Stimulated activated naive CD8-positive, alpha-beta T cell treated with anti-CD3 and anti-CD28 coated beads, Interleukin-15, amount 100 ng/mL, for 72 hours (primary cell): ENCODE measurements at regions not wholly inside any gene's neighbourhood (a gene's known extent, or its start where the extent isn't known, plus 50 kb on each side); places are given as distances from the start of the nearest gene placed in this dataset.

Experiments used
- ATAC-seq: fragments of 150-1000 bp; cut with Tn5 transposase; 2 replicates; pipeline ENCODE4 v1.10.0; 2021; ENCODE audit warnings: mild to moderate bottlenecking, moderate library complexity
- DNase-seq, 2 donors: peaks; one replicate each; pipeline ENCODE4 v3.0.0; 2021 to 2022
- H3K27ac Mint-ChIP-seq, 2 donors: one replicate each; pipeline ENCODE4 v1.8.0; 2022; ENCODE audit warnings: mild to moderate bottlenecking in 2 of 2, mixed read lengths in 2 of 2, moderate library complexity in 2 of 2
- H3K27me3 Mint-ChIP-seq: one replicate; pipeline ENCODE4 v1.8.0; 2022; ENCODE audit warnings: mixed read lengths
- H3K4me1 Mint-ChIP-seq: one replicate; pipeline ENCODE4 v1.8.0; 2022; ENCODE audit warnings: mild to moderate bottlenecking, mixed read lengths
- H3K4me3 Mint-ChIP-seq, 2 donors: one replicate each; pipeline ENCODE4 v1.8.0; 2022; ENCODE audit warnings: mild to moderate bottlenecking in 2 of 2, mixed read lengths in 2 of 2, moderate library complexity in 1 of 2
- H3K9me3 Mint-ChIP-seq, 2 donors: one replicate each; pipeline ENCODE4 v1.8.0; 2022; ENCODE audit warnings: mixed read lengths in 2 of 2

DNA sequence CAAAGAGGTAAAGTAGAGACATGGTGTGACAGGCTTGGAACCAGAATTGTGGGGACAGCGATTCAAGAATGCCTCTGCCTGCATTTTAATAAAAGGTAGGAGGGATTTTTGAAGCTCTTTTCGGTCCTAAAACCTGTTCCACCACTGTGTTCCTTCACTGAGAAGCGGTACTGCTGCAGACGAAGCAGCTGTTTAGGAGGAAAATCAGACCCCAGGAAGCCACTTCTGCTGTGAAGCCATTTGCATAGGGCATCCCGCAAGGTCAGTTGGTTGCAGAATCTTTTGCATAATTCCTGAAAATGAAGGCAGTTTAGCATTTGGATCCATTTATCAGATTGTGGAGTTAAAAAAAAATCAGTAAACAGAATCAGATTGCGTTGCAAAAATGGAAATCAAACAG is 183.3 kb upstream of the PRKCQ start:
- Mint-ChIP-seq H3K4me1 (no peaks in the 10 kb centered on the region), H3K4me3 (no peak overlapping the region), H3K27ac (no peak overlapping the region), H3K27me3 (peaks cover 34% of the 10 kb centered on the region), H3K9me3 (no peaks in the 10 kb centered on the region)
- DNase-seq = no peak
- no peak for ATAC-seq

DNA sequence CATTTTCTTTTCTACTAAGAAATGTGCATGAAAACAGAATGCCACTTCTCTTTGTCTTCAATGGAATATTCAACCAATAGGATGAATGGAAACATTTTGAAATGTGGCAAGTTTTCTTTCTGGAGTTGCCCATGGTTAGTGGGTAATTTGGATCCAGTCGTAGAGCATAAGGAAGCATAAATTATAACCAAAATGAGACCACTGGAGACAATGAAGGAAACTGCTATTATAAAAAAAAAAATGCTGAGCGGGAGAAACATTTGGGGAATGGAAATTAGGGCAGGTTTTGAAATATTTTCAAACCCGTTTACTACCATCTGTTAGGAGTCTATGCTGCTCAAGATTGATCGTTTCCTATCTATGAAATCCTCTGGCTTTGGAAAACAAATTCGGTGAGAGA is 182.9 kb upstream of the PRKCQ start:
- Mint-ChIP-seq H3K9me3 (no peaks in the 10 kb centered on the region), H3K27ac (no peak overlapping the region), H3K4me3 (no peak overlapping the region), H3K4me1 (no peaks in the 10 kb centered on the region), H3K27me3 (peaks cover 38% of the 10 kb centered on the region)
- ATAC-seq (no peak), DNase-seq (no peak)

DNA sequence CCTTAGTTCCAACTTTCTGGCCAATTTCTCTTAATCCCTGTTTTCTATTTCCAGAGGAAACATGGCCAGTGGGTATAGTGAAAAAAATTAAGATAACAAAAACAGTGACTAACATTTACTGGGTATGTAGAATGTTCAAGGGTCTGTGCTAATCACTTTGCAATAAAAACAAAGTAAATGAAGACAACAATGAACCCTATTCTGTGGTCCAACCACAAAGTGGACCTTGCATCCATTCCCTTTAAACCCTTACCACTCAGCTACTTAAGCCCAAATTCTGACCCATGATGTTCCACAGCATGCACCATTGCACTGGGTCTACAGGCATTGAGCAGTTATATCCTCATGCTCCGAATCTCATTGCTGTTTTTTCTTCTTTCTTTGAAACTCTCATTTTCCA is 179.9 kb upstream of the PRKCQ start:
- ATAC-seq (no peak), DNase-seq (no peak)
- no peak overlapping the region for H3K4me3 Mint-ChIP-seq
- H3K4me1 Mint-ChIP-seq = no peaks in the 10 kb centered on the region
- H3K27ac Mint-ChIP-seq = no peak overlapping the region
- peaks cover 45% of the 10 kb centered on the region for H3K27me3 Mint-ChIP-seq
- H3K9me3 Mint-ChIP-seq = no peaks in the 10 kb centered on the region

DNA sequence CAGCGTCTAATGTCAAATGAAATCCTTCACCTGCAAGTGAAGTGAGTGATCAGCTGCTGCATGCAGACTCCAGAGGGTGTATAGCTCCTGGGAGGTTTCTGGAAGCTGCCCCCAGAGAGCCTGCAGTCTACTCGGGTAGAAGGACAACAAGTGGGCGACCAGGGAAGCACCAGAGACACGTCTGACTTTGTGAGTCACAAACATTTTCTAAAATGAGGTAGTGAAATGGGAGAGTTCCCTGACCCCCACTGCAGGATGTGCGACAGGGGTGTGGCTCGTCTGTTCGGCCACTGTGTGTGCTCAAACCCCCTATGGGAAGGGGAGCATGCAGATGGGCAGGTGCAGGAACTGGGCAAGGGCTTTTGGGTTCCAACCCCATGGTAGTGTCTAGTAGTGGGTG is 177.1 kb upstream of the PRKCQ start:
- H3K27me3 Mint-ChIP-seq = peaks cover 37% of the 10 kb centered on the region
- H3K9me3 Mint-ChIP-seq = no peaks in the 10 kb centered on the region
- H3K4me3 Mint-ChIP-seq = no peak overlapping the region
- ATAC-seq = no peak
- no peak overlapping the region for H3K27ac Mint-ChIP-seq
- H3K4me1 Mint-ChIP-seq = no peaks in the 10 kb centered on the region
- no peak for DNase-seq

DNA sequence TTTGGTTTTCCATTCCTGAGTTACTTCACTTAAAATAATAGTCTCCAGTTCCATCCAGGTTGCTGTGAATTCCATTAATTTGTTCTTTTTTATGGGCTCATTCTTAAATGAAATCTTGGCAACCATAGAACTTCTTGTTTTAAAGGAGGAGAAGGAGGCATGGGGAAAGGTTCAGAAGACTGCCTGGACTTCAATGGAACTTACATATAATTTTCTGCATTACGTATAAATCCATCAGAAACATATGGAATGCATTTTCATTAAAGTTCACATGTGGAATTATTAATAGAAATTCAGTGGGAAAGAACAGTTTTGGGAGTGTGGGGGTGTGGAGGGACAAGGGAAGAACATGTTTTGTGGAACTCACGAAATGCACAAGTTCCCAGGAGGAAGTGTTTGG is 176.6 kb upstream of the PRKCQ start:
- H3K4me1 Mint-ChIP-seq = no peaks in the 10 kb centered on the region
- no peak for DNase-seq
- H3K27ac Mint-ChIP-seq = no peak overlapping the region
- no peak overlapping the region for H3K4me3 Mint-ChIP-seq
- ATAC-seq = no peak
- peaks cover 37% of the 10 kb centered on the region for H3K27me3 Mint-ChIP-seq
- H3K9me3 Mint-ChIP-seq = no peaks in the 10 kb centered on the region

DNA sequence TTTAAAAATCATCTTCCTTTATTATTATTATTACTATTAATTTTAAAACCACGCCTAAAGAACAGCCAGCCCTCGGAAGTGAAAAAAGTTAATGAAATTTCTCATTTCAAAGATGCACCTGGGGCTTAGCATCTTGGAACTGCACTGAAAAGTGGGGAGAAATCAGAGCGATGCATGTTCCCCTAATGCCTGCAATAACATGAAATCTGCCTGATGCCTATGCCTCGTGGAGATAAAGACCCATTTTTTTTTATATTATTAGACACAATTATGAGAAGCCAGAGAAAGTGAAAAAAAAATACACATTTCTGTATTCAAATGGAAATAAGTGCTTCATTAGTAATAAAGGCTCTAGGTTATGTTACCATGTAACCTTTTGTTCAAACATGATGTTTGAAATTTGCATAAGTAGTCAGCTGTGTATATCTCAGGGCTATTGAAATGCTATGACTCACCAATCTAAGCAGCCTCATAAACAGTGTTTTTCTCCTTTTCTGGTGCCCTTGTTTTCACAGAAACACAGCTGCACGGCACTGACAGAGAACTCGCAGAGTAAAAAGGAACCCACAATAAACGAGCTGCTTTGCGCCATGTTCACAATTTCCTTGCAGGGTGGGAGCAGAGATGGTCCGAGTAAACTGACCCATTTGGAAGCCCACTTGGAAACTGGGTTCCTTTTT is 175.8 kb upstream of the PRKCQ start:
- ATAC-seq = no peak
- H3K27ac Mint-ChIP-seq = no peak overlapping the region
- H3K4me3 Mint-ChIP-seq = no peak overlapping the region
- H3K27me3 Mint-ChIP-seq = peaks cover 37% of the 10 kb centered on the region
- peaks cover 6 to 8% of the 10 kb centered on the region in 2 donors for H3K9me3 Mint-ChIP-seq
- no peaks in the 10 kb centered on the region for H3K4me1 Mint-ChIP-seq
- DNase-seq = no peak

DNA sequence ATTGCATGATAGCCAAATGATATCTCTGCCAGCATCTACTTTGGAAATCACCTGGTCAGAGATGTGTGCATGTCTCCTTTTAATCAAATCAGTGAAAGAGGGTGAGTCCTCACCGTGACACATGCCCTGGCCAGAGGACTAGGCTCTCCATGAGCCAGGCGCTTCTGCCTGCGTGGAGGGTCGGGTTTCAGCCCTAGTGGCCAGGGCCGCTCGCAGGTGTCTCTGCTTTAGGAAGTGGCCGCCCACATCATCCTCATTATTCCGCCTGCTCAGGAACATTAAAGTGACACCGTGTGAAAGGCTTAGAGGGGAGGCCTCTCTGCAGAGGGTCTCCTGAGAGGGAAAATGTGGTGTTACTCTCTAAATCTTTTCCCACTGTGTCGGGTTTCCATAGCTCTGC is 173.6 kb upstream of the PRKCQ start:
- no peaks in the 10 kb centered on the region for H3K4me1 Mint-ChIP-seq
- no peak overlapping the region for H3K27ac Mint-ChIP-seq
- ATAC-seq (no peak), DNase-seq (no peak)
- H3K4me3 Mint-ChIP-seq = no peak overlapping the region
- H3K27me3 Mint-ChIP-seq = peaks cover 35% of the 10 kb centered on the region
- H3K9me3 Mint-ChIP-seq = peaks cover 11 to 20% of the 10 kb centered on the region in 2 donors

DNA sequence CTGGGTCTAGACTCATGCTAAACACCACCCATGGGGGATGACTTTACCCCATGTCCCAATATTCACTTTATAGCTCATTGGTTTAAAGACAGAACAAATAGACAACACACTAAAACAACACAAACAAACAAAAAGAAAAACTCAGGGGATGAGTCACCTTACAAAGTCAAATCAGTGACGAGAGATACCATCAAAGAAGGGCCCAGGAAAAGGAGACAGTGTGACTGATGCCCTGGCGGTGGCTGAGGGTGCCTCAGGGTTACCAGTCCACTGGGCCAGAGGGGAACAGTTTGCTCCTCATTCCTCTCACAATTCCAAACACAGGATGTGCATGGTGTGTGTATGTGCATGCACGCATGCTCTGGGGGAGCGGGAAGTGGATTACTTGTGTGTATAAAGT is 171.3 kb upstream of the PRKCQ start:
- ATAC-seq (no peak), DNase-seq (no peak)
- H3K9me3 Mint-ChIP-seq = peaks cover 11 to 30% of the 10 kb centered on the region in 2 donors
- H3K4me3 Mint-ChIP-seq = no peak overlapping the region
- H3K27ac Mint-ChIP-seq = no peak overlapping the region
- H3K4me1 Mint-ChIP-seq = no peaks in the 10 kb centered on the region
- H3K27me3 Mint-ChIP-seq = peaks cover 22% of the 10 kb centered on the region

DNA sequence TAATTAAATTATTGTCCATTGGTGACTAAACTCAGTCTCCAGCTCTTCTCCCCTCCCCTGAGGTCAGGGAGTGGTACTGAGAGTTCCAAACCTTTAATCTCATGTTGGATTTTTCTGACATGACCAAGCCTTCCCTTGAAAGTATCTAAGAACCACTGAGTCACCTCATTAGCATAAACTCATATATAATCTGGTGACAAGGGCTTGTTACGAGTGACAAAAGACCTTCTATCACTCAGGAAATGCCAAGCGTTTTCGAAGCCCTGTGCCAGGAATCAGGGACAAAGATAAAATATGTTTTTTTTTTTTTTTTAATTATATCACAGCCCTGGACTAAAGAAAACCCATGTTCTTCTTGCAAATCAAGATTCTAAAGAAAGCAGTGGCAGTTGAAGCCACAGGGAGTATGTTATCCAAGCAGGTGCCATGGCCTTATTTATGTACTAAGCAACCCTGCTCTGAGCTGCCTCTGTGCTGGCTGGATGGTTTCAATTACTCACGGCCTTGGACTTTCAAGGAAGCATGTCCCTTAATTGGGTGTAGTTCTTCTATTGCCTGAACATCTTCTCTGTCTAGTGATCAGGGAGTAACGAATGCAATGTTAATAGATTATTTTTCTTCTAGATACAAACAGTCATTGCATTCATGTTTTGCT is 169.0 kb upstream of the PRKCQ start:
- Mint-ChIP-seq H3K27me3 (peaks cover 21% of the 10 kb centered on the region), H3K4me1 (no peaks in the 10 kb centered on the region), H3K4me3 (no peak overlapping the region), H3K27ac (no peak overlapping the region), H3K9me3 (peaks cover 11 to 30% of the 10 kb centered on the region in 2 donors)
- ATAC-seq (no peak), DNase-seq (no peak)

DNA sequence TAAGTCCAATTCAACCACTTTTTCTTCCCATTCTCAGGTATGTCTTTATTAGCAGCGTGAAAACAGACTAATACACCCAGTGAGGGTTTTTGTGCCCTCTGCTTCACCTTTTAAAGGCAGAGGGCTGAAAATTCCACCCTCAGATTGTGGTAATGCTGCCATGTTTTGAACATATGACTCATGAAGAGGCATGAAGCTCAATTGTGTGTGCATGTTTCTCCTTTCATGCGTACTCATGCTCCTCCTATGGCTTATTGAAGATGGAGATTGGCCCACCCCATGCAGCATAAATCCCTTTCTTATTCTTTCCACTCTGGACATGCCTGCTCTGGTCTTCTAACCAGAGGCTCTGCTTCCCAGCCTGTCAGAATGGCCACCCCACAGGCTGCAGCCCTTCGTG is 168.0 kb upstream of the PRKCQ start:
- DNase-seq (no peak), ATAC-seq (no peak)
- Mint-ChIP-seq H3K4me1 (no peaks in the 10 kb centered on the region), H3K27me3 (peaks cover 21% of the 10 kb centered on the region), H3K4me3 (no peak overlapping the region), H3K9me3 (peaks cover 11 to 30% of the 10 kb centered on the region in 2 donors), H3K27ac (no peak overlapping the region)

DNA sequence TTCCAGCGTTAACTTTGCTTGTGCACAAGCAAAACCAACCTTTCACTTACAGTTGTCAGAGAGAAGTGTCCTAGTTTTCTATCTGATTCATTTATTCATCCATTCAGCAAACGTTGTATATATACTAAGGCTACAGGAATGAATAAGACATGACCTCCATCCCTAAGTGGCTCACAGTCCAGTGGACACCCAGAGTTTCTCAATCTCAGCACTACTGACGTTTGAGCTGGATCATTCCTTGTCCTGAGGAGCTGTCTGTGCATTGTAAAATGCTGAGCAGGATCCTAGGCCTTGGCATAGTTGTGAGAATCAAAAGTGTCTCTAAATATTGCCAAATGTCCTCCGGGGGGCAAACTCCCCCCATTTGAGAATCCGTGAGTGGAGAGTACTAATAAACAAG is 166.7 kb upstream of the PRKCQ start:
- Mint-ChIP-seq H3K4me1 (no peaks in the 10 kb centered on the region), H3K4me3 (no peak overlapping the region), H3K9me3 (peaks cover 11 to 30% of the 10 kb centered on the region in 2 donors), H3K27ac (no peak overlapping the region), H3K27me3 (peaks cover 21% of the 10 kb centered on the region)
- DNase-seq = no peak
- ATAC-seq = no peak

DNA sequence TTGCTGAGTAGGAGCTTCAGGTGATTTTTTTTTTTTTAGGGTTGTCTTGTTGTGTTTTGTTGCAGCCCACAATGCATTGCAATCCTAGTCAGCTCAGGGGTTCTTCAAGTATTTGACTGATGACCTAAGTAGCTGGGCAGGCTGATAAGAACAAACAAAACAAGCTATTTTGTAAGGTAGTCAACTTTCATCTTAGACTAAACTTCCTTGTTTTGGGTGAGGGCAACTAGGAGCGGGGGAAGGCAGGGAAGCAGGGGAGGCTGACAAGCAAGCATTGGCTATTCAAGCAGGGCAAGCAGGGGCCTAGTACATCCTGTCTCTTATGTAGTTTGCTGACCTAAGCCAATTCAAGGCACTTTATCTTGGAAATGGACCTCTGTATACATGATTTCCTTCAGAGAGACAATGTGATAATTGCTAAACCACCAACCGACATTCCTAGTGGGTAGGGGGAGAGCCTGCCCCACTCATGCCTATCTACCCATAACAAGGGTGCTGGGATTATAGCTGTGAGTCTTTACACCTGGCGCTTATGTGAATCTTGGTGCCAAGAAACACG is 163.3 kb upstream of the PRKCQ start:
- Mint-ChIP-seq H3K9me3 (peaks cover 0 to 9% of the 10 kb centered on the region in 2 donors), H3K4me1 (peaks cover 7% of the 10 kb centered on the region), H3K27me3 (peaks cover 22% of the 10 kb centered on the region), H3K4me3 (no peak overlapping the region), H3K27ac (no peak overlapping the region)
- DNase-seq (no peak), ATAC-seq (no peak)

DNA sequence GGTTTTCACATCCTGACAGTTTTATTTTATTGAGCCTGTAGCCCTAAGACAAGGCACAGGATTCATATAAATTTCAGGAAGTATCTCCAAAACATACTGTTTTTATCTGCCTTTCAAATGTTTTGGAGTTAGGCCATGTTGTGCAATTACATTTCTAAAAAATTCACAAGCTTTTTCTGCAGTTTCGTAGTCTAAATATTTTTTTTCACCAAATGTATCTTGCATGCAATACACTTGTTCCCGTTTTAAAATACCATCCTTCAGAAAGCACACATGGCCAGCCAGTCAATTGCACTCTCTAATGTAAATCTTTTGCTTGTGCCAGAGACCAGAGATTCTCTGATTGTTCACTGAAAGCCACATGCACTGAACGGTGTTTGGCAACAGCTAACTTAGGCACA is 161.5 kb upstream of the PRKCQ start:
- no peak for ATAC-seq
- H3K27ac Mint-ChIP-seq = no peak overlapping the region
- no peak overlapping the region for H3K4me3 Mint-ChIP-seq
- H3K27me3 Mint-ChIP-seq = peaks cover 15% of the 10 kb centered on the region
- H3K4me1 Mint-ChIP-seq = peaks cover 11% of the 10 kb centered on the region
- H3K9me3 Mint-ChIP-seq = no peaks in the 10 kb centered on the region
- no peak for DNase-seq

DNA sequence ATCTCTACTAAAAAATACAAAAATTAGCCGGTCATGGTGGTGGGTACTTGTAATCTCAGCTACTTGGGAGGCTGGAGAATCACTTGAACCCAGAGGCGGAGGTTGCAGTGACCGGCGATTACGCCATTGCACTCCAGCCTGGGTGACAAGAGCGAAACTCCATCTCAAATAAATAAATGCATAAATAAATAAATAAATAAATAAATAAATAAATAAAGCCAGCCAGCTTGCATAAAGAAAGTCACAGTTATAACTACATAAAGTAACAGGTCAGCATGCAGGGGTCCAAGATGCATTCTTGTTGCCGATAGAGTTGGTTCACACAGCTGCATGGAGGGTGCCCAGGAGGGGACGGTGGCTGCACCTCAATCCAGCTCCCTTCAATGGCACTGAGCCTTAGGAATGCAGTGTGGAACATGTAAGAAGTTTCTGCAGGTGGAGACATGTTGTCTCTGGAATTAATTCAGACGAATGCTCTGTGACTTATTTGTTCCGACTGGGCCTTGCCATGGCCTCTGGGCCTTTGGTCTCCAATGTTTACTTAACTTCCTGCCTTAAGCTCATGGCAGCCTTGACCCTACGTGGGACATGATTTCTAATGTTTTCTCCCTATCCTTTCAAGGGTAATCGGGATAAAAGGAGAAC is 159.6 kb upstream of the PRKCQ start:
- Mint-ChIP-seq H3K27me3 (peaks cover 29% of the 10 kb centered on the region), H3K9me3 (no peaks in the 10 kb centered on the region), H3K4me1 (peaks cover 11% of the 10 kb centered on the region), H3K27ac (no peak overlapping the region), H3K4me3 (no peak overlapping the region)
- DNase-seq (no peak), ATAC-seq (no peak)

DNA sequence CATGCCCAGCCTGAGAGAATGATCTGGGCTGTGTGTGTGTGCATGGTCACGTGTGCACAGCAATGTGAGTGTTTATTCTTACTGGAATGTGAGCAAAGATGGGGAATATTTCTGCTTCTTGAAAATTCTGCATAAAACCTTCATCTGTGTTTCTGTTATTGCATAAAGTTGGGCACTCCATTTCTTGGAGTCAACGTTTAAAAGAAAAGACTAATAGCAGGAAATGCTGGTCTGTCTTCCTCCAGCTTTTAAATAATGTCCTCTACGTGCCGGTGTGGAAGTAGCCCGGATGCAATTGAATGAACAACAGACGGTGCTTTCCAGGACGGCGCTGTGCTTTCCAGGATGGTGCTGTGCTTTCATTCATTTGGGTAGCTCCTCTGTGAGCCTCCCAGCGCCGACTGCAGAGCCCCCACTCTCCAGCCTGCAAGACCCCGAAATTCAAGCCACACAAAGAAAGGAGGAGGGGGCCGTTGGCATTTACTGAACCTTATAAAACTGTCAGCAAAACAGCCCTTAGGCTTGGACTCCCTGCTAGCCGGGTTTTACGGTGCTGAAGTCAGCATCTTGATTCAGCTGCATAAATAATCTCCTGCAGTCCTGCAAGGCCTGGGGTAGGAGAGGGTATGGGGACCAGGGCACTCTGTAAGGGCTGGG is 158.2 kb upstream of the PRKCQ start:
- Mint-ChIP-seq H3K4me1 (peaks cover 11% of the 10 kb centered on the region), H3K9me3 (no peaks in the 10 kb centered on the region), H3K4me3 (peak overlapping the region in 1 of 2 donors; percentile 48), H3K27ac (no peak overlapping the region), H3K27me3 (peaks cover 41% of the 10 kb centered on the region)
- no peak for DNase-seq
- ATAC-seq = no peak

DNA sequence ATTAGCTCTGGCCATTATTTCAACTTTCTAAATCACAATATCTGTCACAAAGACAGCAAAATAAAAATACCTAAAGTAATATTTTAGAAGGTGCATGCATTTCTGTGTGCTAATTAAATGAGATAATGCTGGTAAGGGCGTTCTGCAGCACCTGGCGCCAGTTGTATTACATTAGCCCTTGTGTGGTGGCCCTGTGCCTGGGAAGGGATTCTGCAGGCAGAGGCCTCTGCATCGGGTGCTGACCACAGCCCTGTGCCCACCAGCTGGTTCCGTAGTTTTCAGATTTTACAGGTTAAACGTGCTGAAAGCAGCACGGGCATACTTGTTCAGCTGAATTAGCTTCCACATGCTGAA is 157.7 kb upstream of the PRKCQ start:
- no peaks in the 10 kb centered on the region for H3K9me3 Mint-ChIP-seq

More for the DNA sequence above, 157.7 kb upstream of the PRKCQ start:
- H3K4me3 Mint-ChIP-seq = no peak overlapping the region
- no peak overlapping the region for H3K27ac Mint-ChIP-seq
- no peak for DNase-seq
- no peak for ATAC-seq
- peaks cover 46% of the 10 kb centered on the region for H3K27me3 Mint-ChIP-seq
- peaks cover 11% of the 10 kb centered on the region for H3K4me1 Mint-ChIP-seq
